ENCODE measurements at regions not wholly inside any gene's neighbourhood (a gene's known extent, or its start where the extent isn't known, plus 50 kb on each side); places are given as distances from the start of the nearest gene placed in this dataset.
"Not testable (repeated sequence)": the region's sequence is repeated elsewhere in the genome, so short reads cannot be mapped to it uniquely, and the experiment has no call there.

GRCh38 chrX:115408771-115409400, 119.4 kb downstream of the LUZP4 start:
- no peak for DNase-seq

GRCh38 chrX:115409551-115409950, 120.0 kb downstream of the LUZP4 start:
- DNase-seq, result no peak

GRCh38 chrX:115410731-115411428, 121.4 kb downstream of the LUZP4 start:
- no peak for DNase-seq

- no peak for DNase-seq
Observed at GRCh38 chrX:115413246-115413878, 123.8 kb downstream of the LUZP4 start.

GRCh38 chrX:115419069-115419468, 129.6 kb downstream of the LUZP4 start:
- DNase-seq, result no peak

- DNase-seq, result no peak
Observed at GRCh38 chrX:115423086-115423485, 133.6 kb downstream of the LUZP4 start.

GRCh38 chrX:115425359-115425758, 135.6 kb upstream of the PLS3 start:
- no peak for DNase-seq

GRCh38 chrX:115427861-115428410, 133.0 kb upstream of the PLS3 start:
- DNase-seq, result no peak

GRCh38 chrX:115434834-115435233, 126.1 kb upstream of the PLS3 start:
- DNase-seq, result not testable (repeated sequence)

- DNase-seq, result no peak
Observed at GRCh38 chrX:115437841-115438595, 123.0 kb upstream of the PLS3 start.

GRCh38 chrX:115448146-115448545, 112.8 kb upstream of the PLS3 start:
- DNase-seq, result no peak

- DNase-seq, result no peak
Observed at GRCh38 chrX:115449742-115450141, 111.2 kb upstream of the PLS3 start.

- no peak for DNase-seq
Observed at GRCh38 chrX:115452251-115452650, 108.7 kb upstream of the PLS3 start.

- no peak for DNase-seq
Observed at GRCh38 chrX:115459883-115460880, 100.8 kb upstream of the PLS3 start.

- DNase-seq, result no peak
Observed at GRCh38 chrX:115462406-115462805, 98.6 kb upstream of the PLS3 start.

- DNase-seq, result no peak
Observed at GRCh38 chrX:115467961-115468360, 93.0 kb upstream of the PLS3 start.

- DNase-seq, result no peak
Observed at GRCh38 chrX:115472131-115472530, 88.8 kb upstream of the PLS3 start.

- DNase-seq, result no peak
Observed at GRCh38 chrX:115486510-115486909, 74.5 kb upstream of the PLS3 start.

GRCh38 chrX:115487608-115488007, 73.4 kb upstream of the PLS3 start:
- no peak for DNase-seq

- no peak for DNase-seq
Observed at GRCh38 chrX:115490814-115491213, 70.2 kb upstream of the PLS3 start.

- DNase-seq, result no peak
Observed at GRCh38 chrX:115491766-115492165, 69.2 kb upstream of the PLS3 start.

- DNase-seq, result no peak
Observed at GRCh38 chrX:115493015-115493414, 68.0 kb upstream of the PLS3 start.
